ENCODE measurements at regions not wholly inside any gene's neighbourhood (a gene's known extent, or its start where the extent isn't known, plus 50 kb on each side); places are given as distances from the start of the nearest gene placed in this dataset.

DNA sequence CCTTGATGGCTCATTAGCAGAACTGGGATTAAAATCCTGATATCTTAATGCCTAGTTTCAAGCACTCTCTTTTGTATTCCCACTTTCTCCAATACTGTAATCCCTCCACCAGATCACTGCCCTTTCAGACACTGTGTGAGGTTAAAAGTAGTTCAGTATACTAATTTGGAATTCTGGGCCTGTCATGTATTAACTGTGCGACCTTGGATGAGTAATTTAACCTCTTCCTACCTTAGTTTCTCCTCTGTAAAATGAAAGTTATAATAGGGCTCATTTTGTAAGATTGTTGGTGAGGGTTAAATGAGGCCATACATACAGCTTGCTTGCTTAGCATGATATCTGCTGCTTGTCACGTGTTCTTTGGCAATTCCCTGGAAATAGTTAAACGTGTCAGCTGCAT lies 207.3 kb upstream of the HS3ST1 start:
- no peak for DNase-seq

DNA sequence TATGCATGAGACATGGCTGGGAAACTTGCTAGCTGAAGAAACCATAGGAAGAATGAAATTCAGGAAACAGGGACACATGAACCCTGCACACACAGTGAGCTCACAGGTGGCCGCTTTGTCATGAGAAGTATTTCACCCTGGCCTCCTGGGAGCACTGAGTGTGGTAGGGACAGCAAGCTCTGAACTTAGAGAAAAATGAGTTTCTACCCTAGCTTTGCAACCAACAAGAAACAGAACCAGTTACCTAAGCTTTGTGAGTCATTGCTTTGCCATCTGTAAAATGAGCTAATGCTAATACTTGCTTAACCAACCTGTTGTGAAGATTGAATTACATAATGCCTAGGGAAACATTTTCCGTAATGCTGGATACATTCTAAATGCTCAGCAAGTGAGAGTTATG lies 206.6 kb upstream of the HS3ST1 start:
- DNase-seq, result no peak

GRCh38 chr4:11634283-11634682 lies 205.6 kb upstream of the HS3ST1 start:
- DNase-seq, result no peak

DNA sequence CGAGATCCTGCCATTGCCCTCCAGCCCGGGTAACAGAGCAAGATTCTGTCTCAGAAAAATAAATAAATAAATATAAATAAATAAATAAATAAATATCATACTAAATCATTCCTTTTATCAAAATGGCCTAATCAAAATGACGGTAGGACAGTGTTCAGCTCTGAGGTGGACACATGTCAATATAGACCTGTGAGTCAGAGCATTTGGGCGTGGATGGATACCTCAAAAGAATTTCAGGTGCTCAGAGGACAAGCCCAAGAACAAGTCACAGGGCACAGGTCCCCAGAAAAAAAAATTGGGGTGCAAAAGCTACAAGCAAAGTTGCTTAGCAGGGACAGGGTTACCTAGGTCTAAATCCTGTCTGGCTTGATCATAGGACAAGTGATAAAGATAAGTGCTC lies 204.7 kb upstream of the HS3ST1 start:
- no peak for DNase-seq

DNA sequence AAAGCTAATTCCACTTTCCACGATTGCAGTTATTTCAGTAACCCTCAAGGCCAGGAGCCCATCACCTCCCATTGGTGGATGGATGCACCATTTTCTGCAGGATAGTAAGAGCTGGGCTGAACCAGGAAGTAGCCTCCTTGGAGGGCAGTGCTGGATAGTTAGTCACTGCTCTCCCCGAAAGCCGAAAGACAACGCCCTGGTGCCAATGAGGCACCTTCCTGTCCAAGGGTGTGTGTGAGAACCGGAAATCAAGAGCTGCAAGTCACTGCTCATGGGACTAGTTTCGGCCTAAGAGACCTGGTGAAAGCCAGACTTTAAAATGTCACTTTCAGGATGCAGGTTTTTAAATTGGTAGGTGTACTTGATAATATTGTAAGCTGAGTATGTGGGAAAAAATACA lies 203.8 kb upstream of the HS3ST1 start:
- no peak for DNase-seq

DNA sequence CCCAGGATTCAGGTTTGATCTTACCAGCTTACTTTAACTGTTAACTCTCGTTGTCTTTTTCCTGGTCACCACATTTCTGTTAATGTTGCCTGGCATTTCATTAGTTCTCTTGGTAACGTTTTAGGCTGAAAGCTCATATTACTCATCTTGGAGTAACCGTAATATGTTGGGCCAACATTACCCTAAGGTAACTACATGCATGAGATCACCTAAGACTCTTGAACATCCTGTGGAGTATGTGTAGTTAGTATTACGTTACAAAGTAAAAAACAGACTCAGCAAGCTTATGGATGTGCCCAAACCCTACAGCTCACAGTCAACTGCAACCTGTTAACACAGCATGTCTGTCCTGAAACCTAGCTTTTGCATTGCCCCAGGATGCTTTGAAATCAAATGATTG lies 203.3 kb upstream of the HS3ST1 start:
- no peak for DNase-seq

- DNase-seq, result no peak
Observed at GRCh38 chr4:11631416-11631815, 202.7 kb upstream of the HS3ST1 start.

GRCh38 chr4:11628093-11628725 lies 199.5 kb upstream of the HS3ST1 start:
- no peak for DNase-seq

DNA sequence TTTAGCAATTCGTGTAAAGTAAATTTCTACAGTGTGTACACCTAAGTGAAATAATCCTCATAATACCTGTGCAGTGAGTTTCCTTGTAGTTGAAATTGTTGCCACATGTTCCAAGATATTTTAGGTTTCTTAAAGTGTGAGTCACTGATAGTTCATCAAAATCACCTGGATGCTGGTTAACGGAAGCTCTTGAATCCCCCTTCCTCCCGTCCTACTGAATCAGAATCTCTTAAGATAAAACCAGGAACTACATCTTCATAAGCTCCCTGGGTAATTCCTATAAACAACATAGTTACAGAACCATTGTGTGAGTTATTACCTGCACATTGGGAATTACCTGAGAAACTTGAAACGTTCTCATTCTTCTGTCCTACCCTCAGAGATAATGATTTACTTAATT lies 197.4 kb upstream of the HS3ST1 start:
- DNase-seq, result no peak

DNA sequence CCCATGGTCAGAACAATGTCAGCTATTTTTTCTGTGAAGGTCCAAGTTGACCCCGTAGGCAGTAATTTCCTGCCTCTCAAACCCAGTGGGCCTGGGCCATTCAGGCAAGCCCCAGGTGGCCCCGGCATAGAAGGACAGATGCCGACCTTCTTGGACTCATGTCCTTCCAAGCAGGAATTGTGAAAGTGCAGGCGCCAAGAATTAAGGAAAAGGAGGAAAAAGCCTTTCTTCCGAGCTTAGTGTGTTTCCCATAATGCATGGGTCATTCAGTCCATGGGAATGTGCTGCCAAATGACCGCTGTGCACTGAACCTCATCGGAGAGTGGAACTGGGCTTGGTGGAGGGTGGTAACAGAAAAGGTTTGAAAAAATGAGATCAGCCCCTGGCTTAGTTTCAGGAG lies 196.5 kb upstream of the HS3ST1 start:
- DNase-seq, result peak in 2 of 3 donors; percentile 18 to 24

GRCh38 chr4:11624370-11624769 lies 195.7 kb upstream of the HS3ST1 start:
- DNase-seq, result no peak

GRCh38 chr4:11623726-11624037 lies 195.0 kb upstream of the HS3ST1 start:
- DNase-seq, result peak in 1 of 3 donors; percentile 7

GRCh38 chr4:11622961-11623725 lies 194.4 kb upstream of the HS3ST1 start:
- no peak for DNase-seq

DNA sequence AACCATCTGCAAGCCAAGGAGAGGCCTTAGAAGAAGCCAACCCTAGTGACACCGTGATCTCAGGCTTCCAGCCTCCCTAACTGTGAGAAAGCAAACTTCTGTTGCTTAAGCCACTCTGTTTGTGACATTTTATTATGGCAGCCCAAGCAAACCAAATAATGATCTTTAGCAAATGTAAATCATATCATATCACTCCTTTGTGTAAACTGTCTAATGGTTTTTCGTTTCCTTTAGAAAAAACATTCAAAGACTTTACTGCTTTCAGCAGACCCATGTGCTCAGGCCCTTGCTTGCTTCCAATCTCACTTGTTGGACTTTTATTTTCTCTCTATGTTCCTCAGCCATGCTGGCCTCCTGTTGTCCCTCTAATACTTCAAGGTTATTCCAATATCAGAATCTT lies 192.2 kb upstream of the HS3ST1 start:
- no peak for DNase-seq

DNA sequence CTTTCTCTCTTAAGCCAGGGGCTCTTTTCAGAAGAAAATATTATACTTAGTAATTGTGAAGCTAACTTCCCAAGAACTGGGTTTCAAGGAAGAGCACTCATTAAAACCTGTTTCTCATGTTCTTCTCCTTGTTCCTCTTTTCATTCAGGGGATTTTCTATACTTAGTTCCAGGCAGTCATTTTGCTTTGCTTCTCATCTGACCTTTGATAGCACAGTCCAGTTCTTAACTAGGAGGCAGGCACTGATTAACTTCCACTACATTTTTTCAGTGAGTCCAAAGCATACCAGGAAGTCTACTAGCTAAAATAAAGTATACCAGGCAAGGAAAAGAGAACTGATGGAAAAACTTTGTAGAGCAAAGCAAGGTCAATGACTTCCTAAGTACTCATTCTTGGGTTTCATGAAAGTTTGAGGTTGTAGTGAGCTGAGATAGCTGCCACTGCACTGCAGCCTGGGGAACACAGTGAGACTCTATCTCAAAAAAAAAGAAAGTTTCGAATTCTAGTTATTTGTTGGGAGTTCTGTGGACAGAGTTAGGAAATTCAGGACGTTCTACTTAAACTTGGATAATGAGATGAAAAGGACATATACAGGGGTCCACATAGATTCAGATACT lies 190.1 kb upstream of the HS3ST1 start:
- DNase-seq, result no peak

DNA sequence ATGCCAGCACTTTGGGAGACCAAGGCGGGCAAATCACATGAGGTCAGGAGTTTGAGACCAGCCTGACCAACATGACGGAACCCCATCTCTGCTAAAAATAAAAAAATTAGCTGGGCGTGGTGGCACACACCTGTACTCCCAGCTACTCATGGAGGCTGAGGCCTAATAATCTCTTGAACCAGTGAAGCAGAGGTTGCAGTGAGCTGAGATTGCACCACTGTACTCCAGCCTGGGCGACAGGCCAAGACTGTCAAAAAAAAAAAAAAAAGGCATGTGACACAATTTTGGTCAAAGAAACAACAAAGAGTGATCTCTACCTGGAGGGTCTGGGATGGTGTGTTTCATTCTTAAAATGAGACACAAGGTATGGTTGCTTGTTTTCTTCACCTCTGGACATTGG lies 188.2 kb upstream of the HS3ST1 start:
- no peak for DNase-seq

DNA sequence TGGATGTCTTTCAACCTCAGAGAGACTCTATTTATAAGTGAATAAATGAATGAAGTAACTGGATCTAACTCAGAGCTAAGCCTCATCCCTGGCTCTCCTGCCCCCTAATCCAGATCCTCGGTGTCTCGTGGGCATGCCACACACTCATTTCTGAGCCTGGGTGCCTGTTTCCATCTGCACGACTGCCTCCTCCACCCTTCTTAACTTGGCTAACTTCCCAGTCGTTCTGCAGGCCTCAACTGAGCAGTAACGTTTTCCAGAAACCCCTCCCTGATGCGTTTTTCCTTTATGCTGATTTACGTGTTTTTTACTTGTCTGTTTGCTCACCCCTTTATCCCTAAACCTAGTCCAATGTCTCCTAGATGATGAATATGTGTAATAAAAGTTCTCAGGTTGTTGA lies 186.9 kb upstream of the HS3ST1 start:
- peak in 2 of 3 donors; percentile 17 to 28 for DNase-seq

DNA sequence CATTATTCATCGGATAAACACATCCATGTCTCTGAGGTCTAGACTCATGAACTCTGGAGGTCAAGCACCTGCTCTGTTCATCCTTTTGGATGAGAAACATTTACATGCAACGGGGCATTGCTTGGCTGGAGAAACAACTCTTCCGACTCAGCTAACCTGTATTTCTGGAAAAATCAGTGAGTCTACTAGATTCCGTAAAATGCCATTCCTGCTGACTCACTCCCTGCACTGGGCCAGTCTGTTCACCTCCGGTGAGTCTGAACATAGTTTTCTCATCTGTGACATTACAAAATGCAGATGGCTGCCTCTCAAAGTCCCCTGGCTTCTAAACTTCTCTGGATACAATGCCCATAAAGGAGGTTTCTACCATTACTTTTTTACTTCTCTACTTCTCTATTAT lies 185.7 kb upstream of the HS3ST1 start:
- DNase-seq, result no peak

DNA sequence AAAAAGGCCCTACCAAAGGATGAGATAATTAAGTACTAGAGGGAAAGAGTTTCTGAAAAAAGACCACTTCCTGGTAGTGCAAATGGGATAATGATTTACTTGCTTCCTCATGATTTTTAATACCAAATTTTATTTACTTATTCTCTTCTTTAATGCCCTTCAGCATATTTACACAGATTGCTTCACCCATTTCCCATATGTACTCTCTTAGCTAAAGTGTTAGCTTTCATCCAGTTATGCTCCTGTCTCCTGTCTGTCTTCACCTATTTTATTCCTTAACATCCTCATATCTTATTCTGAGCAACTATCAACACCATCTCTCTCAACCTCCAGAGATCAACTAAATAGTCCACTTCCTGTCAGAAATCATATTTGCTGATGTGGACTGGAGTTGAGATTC lies 183.2 kb upstream of the HS3ST1 start:
- no peak for DNase-seq

DNA sequence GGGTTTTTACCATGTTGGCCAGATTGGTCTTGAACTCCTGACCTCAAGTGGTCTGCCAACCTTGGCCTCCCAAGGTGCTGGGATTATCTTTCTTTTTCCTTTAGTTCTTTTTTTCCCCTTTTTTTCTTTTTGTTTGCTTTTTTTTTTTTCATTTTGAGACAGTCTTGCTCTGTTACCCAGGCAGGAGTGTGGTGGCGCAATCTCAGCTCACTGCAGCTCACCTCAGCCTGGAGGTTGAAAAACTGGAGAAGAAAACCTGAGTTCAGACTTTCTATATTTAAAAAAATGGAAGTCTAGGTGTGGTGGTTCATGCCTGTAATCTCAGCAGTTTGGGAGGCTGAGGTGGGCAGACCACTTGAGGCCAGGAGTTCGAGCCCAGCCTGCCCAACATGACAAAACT lies 181.1 kb upstream of the HS3ST1 start:
- no peak for DNase-seq

GRCh38 chr4:11608992-11609391 lies 180.3 kb upstream of the HS3ST1 start:
- DNase-seq, result no peak

DNA sequence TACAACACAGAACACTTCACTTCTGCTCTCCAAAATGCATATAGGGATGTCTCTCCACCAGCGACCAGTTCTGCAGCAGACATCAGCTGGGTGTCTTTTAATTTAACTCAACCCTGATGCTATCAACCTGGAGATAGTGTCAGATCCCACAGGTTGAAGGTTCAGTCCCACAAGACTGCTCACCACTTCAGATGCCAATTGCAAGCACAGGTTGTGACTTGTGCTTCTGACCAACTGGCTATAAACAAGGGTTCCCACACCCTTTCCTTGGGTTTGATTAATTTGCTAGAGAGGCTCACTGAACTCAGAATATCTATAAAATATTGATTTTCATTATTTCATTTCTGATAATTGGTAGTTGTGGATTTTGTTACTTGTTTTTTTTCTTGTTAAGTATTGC lies 177.4 kb upstream of the HS3ST1 start:
- no peak for DNase-seq

- DNase-seq, result no peak
Observed at GRCh38 chr4:11605597-11605996, 176.9 kb upstream of the HS3ST1 start.

- DNase-seq, result no peak
Observed at GRCh38 chr4:11604821-11605220, 176.1 kb upstream of the HS3ST1 start.
